Neuron (in vitro differentiated cells): ENCODE measurements at regions not wholly inside any gene's neighbourhood (a gene's known extent, or its start where the extent isn't known, plus 50 kb on each side); places are given as distances from the start of the nearest gene placed in this dataset.
"Not testable (repeated sequence)": the region's sequence is repeated elsewhere in the genome, so short reads cannot be mapped to it uniquely, and the experiment has no call there.

ENCODE experiments used
- H2AFZ ChIP-seq: one replicate; pipeline ENCODE4 v1.6.1; 2013; ENCODE audit warnings: low read depth, mild to moderate bottlenecking, inconsistent platforms, low read length, moderate library complexity
- H3K27me3 ChIP-seq: one replicate; pipeline ENCODE4 v1.6.1; 2013; ENCODE audit warnings: low read length; ENCODE audit not compliant: insufficient read depth
- H3K36me3 ChIP-seq: one replicate; pipeline ENCODE4 v1.6.1; 2013; ENCODE audit warnings: low read length; ENCODE audit not compliant: insufficient read depth
- H3K4me1 ChIP-seq: one replicate; pipeline ENCODE4 v1.6.1; 2013; ENCODE audit warnings: low read length; ENCODE audit not compliant: insufficient read depth
- H3K4me3 ChIP-seq: 2 replicates; pipeline ENCODE4 v1.5.1; 2013; ENCODE audit warnings: mild to moderate bottlenecking, low read length, moderate library complexity
- H3K9me3 ChIP-seq: one replicate; pipeline ENCODE4 v1.6.1; 2013; ENCODE audit warnings: low read length

- no peak overlapping the region for H2AFZ ChIP-seq
- H3K27me3 ChIP-seq, result no peaks in the 10 kb centered on the region
- H3K4me1 ChIP-seq, result no peaks in the 10 kb centered on the region
- H3K9me3 ChIP-seq, result no peaks in the 10 kb centered on the region
- no peak overlapping the region for H3K4me3 ChIP-seq
- no peaks in the 10 kb centered on the region for H3K36me3 ChIP-seq
These were observed 199.5 kb upstream of the CCL2 start for GRCh38 chr17:34055606-34056005.

DNA sequence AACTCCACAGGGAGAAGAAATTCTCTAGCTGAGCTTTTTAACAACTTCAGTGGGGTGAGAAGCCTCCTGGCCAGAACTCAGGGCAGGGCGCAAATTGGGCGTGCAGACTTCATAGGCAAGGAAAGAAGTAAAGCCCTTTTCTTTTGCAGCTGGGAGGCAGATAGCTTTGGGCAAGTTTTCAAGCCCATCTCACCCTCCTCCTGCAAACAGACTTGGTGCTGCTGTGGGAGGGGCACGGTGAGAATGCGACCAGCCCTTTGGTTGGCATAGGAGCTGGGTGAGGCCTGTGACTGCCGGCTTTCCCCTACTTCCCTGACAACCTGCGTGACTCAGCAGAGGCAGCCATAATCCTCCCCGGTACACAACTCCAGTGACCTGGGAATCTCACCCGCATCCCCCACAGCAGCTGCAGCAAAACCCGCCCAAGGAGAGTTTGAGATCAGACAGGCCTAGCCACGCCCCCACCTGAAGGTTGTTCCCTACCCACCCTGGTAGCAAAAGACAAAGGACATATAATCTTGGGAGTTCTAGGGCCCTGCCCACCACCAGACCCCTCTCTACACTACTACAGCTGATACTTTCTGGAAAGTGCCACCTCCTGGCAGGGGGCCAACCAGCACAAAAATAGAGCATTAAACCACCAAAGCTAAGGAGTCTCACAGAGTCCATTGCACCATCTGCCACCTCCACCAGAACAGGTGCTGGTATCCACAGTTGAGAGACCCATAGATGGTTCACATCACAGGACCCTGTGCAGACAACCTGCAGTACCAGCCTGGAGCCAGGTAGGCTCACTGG is 195.5 kb upstream of the CCL2 start:
- Histone ChIP-seq H3K4me1 (no peaks in the 10 kb centered on the region), H3K9me3 (no peaks in the 10 kb centered on the region), H3K36me3 (no peaks in the 10 kb centered on the region), H3K4me3 (no peak overlapping the region), H3K27me3 (no peaks in the 10 kb centered on the region), H2AFZ (no peak overlapping the region)

DNA sequence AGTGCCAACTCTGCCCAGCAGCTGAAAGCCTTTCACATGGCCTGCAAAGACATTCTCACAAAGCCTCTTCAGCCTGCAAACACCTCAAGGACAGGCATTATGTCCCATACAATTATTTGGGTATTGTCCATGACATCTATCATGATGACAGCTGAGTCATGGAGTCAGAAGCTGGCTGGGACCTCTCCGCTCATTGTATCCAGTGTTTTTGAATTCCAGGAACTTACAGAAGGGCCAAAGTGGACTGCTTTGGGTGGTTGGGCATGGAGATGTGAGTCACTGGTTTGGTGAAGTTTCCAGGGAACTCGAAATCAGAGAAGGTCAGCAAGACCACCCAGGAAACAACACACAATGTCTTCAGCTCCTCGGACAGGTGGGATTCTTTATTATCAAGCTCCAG is 188.6 kb upstream of the CCL2 start:
- no peak overlapping the region for H3K4me3 ChIP-seq
- no peaks in the 10 kb centered on the region for H3K4me1 ChIP-seq
- no peaks in the 10 kb centered on the region for H3K27me3 ChIP-seq
- H3K36me3 ChIP-seq, result no peaks in the 10 kb centered on the region
- no peak overlapping the region for H2AFZ ChIP-seq
- H3K9me3 ChIP-seq, result no peaks in the 10 kb centered on the region

GRCh38 chr17:34067011-34067410 is 188.1 kb upstream of the CCL2 start:
- H2AFZ ChIP-seq, result no peak overlapping the region
- H3K9me3 ChIP-seq, result no peaks in the 10 kb centered on the region
- H3K4me1 ChIP-seq, result no peaks in the 10 kb centered on the region
- no peak overlapping the region for H3K4me3 ChIP-seq
- no peaks in the 10 kb centered on the region for H3K36me3 ChIP-seq
- no peaks in the 10 kb centered on the region for H3K27me3 ChIP-seq

DNA sequence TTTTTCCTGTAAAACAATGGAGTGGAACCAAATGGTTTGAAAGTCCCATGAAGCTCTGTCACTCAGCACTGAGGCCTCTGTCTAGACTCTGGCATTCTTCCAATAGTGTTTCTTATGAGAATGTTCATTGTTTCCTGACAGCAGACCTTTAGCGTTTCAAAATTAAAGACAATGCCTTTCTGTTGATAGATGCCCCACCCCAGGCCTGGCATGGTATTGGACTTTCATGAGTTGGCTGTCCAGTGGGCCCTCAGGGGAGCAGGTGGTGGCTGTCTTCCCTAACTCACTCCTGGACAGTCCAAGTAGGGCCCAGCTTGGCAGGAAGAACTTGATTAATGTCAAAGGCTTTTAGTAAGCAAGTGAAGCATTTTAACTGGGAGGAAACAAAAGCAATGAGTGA is 186.5 kb upstream of the CCL2 start:
- Histone ChIP-seq H3K36me3 (no peaks in the 10 kb centered on the region), H3K27me3 (no peaks in the 10 kb centered on the region), H3K4me1 (no peaks in the 10 kb centered on the region)

GRCh38 chr17:34070712-34071111 is 184.4 kb upstream of the CCL2 start:
- Histone ChIP-seq H3K27me3 (no peaks in the 10 kb centered on the region), H3K9me3 (no peaks in the 10 kb centered on the region), H2AFZ (no peak overlapping the region), H3K36me3 (no peaks in the 10 kb centered on the region), H3K4me3 (no peak overlapping the region), H3K4me1 (no peaks in the 10 kb centered on the region)

More for the DNA sequence above, 186.5 kb upstream of the CCL2 start:
- no peak overlapping the region for H2AFZ ChIP-seq
- H3K9me3 ChIP-seq, result no peaks in the 10 kb centered on the region
- no peak overlapping the region for H3K4me3 ChIP-seq

- Histone ChIP-seq H3K36me3 (no peaks in the 10 kb centered on the region), H3K4me3 (no peak overlapping the region)
These were observed 183.1 kb upstream of the CCL2 start for GRCh38 chr17:34071886-34072420.

DNA sequence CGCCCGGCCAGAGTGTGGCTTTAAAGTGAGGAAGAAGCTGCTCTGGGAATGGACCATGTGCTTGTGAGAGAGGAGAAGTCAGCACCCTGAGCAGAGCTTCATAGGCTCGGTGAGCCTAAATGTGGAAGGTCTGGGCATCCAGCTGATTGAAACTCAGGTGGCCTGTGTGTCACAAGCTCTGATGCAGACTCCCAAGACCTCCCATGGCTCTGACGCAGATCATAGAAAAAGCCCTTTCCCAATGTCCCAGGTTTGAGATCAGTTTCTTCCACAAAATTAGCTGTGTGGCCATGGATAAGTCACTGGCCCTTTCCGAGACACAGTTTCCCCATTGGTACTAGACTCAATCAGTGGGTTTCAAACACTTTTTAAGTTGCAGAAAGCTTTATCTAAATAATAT is 180.0 kb upstream of the CCL2 start:
- Histone ChIP-seq H3K4me1 (peaks cover 3% of the 10 kb centered on the region), H2AFZ (no peak overlapping the region), H3K36me3 (no peaks in the 10 kb centered on the region), H3K9me3 (no peaks in the 10 kb centered on the region), H3K27me3 (no peaks in the 10 kb centered on the region), H3K4me3 (no peak overlapping the region)

More at GRCh38 chr17:34071886-34072420, 183.1 kb upstream of the CCL2 start:
- H3K27me3 ChIP-seq, result no peaks in the 10 kb centered on the region
- H2AFZ ChIP-seq, result no peak overlapping the region
- no peaks in the 10 kb centered on the region for H3K4me1 ChIP-seq
- no peaks in the 10 kb centered on the region for H3K9me3 ChIP-seq

- Histone ChIP-seq H3K4me3 (no peak overlapping the region), H3K36me3 (no peaks in the 10 kb centered on the region), H3K4me1 (peaks cover 3% of the 10 kb centered on the region), H2AFZ (no peak overlapping the region), H3K27me3 (no peaks in the 10 kb centered on the region), H3K9me3 (no peaks in the 10 kb centered on the region)
These were observed 178.1 kb upstream of the CCL2 start for GRCh38 chr17:34076743-34077631.

- Histone ChIP-seq H3K36me3 (no peaks in the 10 kb centered on the region), H3K9me3 (no peaks in the 10 kb centered on the region), H2AFZ (no peak overlapping the region), H3K4me1 (peaks cover 3% of the 10 kb centered on the region), H3K4me3 (no peak overlapping the region), H3K27me3 (no peaks in the 10 kb centered on the region)
These were observed 173.8 kb upstream of the CCL2 start for GRCh38 chr17:34081269-34081668.

GRCh38 chr17:34082404-34082803 is 172.7 kb upstream of the CCL2 start:
- H3K9me3 ChIP-seq, result no peaks in the 10 kb centered on the region
- no peak overlapping the region for H3K4me3 ChIP-seq
- no peaks in the 10 kb centered on the region for H3K36me3 ChIP-seq
- H2AFZ ChIP-seq, result no peak overlapping the region
- H3K27me3 ChIP-seq, result no peaks in the 10 kb centered on the region
- no peaks in the 10 kb centered on the region for H3K4me1 ChIP-seq

- H2AFZ ChIP-seq, H3K36me3 ChIP-seq, H3K4me1 ChIP-seq, H3K9me3 ChIP-seq, H3K27me3 ChIP-seq, H3K4me3 ChIP-seq: not testable (repeated sequence)
These were observed 166.0 kb upstream of the CCL2 start for GRCh38 chr17:34089042-34089441.

DNA sequence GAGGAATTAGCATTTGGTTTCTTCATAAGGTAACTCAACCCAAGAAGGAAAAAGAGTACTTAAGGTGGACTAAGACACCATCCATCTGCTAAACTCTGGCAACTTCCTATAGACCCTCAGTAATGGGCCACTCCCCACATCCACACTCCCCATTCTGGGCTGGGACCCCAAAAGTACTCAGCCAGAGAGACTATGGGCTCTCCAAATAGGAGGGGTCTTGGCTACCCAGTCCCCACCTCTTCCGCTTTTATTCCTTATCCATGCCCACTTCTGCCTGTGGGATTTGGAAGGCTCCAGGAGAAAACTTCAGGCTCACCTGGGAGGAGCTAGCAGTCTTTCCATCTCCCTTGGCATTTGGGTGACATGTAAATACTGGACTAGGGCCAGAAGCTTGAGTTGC is 164.5 kb upstream of the CCL2 start:
- Histone ChIP-seq H2AFZ (no peak overlapping the region), H3K4me3 (no peak overlapping the region), H3K9me3 (no peaks in the 10 kb centered on the region), H3K36me3 (no peaks in the 10 kb centered on the region), H3K27me3 (no peaks in the 10 kb centered on the region), H3K4me1 (no peaks in the 10 kb centered on the region)
